ENCODE measurements at regions not wholly inside any gene's neighbourhood (a gene's known extent, or its start where the extent isn't known, plus 50 kb on each side); places are given as distances from the start of the nearest gene placed in this dataset.

DNA sequence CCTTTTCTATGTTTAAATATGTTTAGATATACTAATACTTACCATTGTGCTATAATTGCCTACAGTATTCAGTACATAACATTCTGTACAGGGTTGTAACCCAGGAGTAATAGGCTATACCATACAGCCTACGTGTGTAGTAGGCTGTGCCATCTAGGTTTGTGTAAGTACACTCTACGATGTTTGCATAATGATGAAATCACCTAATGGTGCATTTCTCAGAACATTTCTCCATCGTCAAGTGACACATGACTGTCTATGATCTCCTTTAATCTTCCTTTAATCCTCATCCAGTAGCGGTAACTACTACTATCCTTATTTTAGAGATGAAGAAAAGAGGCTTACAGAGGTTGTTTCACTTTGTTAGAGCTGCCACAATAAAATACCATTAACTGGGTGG lies 369.2 kb downstream of the PLK2 start:
- no peak for DNase-seq

DNA sequence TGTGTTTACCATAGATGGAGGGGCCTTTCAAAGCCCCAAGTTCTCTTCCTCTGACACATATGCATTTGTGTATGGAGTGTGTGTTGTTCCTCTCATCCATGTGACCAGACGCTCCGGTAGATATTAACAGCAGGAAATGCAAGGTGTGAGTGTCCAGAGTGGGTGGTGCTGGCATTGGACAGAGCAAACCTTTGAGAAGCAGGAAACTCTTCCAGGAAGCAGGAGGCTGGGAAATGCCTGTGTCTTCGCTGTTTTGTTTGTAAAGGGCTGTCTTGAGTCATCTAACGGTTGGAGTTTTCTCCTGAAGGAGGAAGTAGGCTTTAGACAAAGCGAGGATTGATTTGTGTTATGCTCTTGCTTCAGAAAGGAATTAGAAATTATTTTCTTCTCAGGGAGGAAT lies 370.9 kb downstream of the PLK2 start:
- DNase-seq = no peak

DNA sequence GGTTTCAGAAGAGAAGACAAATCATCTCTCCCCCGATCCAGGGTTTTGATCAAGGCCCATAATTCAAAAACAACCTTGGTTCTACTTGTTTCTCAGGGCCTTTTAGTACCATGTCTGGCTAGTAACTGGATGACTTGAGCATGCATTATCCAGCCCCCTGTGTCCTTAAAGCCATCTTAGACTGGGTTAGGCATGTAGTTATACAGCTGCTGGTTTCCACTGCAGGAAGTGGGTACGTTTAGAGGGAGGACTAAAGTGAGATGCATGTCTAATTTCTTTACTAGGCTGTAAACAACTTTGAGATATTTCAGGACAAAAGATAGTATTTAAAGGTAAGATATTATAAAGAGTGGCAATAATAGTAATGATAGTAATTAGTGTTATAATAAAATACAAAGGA lies 372.0 kb downstream of the PLK2 start:
- DNase-seq = no peak

DNA sequence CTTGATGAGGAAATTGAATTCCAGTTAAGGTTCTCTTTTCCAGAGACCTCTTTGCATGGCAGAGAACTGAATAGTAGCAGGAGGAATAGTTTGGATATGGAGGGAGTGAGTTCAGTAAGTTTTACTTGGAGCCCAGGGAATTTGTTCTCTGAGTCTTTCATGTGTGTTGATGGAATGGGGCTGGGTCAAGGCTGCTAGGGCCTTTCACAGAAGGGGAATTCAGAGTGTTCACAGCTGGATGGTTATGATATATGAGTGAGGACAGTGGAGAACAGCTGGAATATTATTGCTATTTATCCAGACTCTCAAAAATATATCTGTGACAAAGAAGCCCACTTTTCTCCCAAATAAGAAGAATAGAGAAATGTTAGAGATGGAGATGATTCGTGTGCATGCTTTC lies 372.8 kb downstream of the PLK2 start:
- DNase-seq = no peak

DNA sequence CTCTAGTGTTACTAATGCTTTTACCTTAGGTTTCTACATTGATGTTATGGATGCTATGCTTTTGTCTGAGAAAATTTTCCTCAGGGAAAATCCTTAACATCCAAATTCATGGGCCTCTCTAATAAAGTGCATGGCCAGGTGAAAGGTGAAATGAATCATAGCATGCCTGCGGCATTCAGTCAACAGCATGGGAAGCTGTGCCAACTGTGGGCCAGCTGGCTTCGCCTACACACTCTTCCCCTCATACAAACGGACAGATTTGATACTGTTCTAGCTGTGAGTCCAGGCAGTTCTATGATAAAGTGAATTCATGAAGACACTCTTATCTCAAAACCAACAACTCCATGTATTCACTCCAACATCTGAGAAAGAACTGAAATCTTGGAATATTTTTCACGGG lies 374.1 kb downstream of the PLK2 start:
- DNase-seq = no peak

DNA sequence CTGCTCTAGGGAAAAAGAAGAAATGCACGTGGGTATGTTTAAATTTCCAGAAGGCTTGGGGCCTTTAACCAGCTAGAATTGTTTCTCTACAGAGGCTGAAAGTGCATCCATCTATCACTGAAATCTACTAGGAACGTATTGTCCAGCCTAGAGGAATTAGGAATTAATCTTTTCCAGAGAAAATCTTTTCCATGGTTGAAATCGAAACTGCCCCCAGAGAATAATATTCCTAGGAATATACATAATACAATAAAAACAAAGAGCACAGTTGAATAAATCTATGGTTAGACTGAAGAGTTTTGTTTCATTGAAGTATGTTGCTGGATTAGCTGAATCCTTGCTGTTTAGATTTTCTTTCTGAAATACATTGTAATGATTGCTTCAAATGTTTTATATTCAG lies 378.5 kb downstream of the PLK2 start:
- DNase-seq = no peak

DNA sequence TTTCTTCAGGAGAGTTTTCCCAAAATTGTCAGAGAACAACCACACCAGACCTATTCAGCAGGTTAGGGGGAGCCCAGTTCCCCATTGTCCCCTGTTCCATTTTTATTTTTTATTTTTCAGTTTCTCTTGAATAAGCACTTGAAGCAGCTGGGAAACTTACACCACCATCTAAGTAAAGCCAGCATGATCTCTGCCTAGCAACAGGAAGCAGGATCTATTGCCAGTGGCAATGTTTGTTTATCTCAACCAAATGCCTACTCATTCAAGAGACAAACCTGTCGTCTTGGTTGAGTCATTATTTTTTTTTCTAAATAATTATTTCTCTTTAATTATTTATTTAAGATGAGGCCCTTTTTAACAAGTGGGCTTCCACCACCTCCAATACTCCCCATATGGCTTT lies 379.3 kb downstream of the PLK2 start:
- DNase-seq = no peak

DNA sequence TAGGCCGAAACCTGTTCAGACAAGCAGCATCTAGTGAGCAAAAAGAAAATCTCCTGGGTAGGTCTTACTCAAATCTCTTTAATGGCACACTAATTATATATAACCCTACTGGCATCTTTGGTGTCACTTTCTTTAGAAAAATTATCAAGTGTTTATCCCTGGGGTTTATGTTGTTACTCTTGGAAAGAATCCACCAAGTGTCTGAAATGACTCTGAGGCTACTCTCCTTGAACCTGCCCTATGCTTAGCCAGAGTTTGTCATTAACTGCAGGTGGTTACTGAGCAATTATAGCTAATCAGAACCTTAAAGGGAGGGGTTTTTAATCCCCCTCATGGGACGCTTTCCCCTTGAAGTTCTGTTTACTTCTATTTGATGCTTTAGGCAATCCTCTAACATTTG lies 381.9 kb downstream of the PLK2 start:
- no peak for DNase-seq

DNA sequence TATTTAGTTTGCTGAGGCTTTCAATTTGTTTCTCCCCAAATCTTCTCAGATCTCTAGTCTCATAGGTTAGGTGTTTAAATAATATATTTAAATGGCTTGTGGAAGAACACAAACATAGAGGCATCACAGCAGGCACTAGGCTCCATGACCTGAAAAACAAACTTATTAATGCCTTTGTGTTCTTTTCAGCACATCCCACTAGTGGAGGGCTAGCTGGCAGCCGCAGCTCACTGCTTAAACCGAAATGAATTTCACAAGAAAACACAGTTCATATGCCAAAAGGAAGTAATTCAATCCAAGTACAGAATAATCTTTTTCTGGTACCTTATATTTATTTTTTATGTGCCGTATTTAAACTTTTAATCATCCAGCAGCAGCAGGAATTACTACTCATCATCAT lies 382.5 kb downstream of the PLK2 start:
- no peak for DNase-seq

DNA sequence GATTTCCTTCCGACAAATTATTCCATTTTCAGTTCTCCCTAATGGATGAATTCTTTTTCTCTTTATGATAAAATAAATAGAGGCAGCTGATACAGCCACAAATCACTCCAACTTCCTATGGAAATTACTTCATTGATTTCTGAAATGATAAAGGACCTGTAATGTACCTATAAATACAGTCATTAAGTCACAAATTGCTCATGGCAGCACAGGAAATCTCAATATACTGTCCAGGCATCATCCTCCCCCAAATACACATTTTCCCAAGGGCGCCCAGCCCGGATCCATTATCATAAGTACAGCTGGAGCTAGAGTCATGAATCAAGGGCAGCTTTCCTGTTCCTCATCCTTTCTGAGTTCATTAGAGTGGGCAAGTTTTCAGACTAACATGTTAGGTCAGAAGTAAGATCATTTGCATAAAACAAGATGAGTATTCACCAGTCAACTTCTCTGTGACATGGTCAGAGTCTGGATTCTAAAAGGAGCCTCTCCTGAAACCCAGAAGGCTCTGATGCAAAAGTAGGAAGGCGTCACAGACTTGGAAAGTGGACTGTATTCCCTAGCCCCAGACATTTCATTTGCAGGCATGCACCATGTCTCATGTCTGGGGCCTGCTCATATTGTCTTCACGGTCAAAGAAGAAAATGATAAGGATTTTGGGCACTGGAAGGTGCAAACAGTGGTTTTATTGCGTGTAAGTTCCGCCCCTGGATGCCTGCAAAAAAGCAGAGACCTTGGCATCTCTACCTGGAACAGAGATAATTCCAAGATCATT lies 383.2 kb downstream of the PLK2 start:
- no peak for DNase-seq

DNA sequence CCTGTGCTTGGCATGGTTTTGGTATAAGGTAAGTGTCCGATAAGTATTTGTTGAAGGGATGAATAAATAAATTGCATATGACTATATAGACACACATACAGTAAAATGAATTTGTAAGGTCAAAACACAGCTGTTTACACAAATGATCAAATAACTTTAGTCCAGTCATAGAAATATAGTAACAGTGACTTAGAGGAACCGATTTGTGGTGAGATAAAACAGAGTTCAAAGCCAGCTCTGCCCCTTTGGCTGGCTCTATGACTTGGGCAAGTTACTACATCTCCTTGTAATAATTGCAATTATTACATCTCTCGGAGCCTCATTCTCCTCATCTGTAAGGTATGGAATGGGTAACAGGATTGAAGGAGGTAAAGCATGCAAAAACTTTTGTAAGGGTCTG lies 384.0 kb downstream of the PLK2 start:
- DNase-seq = no peak

DNA sequence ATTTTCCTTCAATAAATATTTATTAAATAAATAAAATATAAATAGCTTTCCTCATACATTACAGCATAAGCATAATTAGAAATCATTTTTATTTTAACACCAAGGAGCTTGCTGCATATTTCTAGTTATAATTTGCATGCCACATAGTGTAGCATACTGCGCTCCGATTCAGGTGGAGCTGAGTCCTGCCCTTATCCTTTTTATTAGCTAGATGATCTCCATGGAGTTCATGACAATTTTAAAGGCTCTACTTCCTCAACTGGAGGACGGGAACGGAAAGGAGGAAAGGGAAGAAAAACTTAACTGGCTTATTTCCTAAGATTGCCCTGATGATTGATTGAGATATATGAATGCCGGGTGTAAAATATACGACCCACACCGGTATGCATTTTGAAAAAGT lies 385.2 kb downstream of the PLK2 start:
- DNase-seq = no peak

DNA sequence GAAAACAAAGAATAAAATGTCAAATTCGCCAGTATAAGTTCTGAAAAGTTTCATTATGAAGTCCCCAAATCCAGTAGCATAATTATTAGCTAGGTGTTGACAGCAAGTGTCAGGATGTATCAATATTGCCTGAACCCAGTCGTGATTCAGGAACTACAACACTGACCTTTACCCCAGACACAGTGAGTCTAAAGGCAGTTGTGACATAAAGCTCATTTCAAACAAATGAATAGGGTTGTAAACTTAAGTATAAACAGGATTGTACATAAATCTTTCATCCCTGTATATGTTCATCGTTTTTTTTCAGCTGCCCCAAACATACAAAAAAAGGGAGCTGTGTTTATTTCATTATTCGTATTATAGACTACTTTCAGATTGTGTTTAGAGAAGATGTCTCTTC lies 385.7 kb downstream of the PLK2 start:
- DNase-seq = no peak

DNA sequence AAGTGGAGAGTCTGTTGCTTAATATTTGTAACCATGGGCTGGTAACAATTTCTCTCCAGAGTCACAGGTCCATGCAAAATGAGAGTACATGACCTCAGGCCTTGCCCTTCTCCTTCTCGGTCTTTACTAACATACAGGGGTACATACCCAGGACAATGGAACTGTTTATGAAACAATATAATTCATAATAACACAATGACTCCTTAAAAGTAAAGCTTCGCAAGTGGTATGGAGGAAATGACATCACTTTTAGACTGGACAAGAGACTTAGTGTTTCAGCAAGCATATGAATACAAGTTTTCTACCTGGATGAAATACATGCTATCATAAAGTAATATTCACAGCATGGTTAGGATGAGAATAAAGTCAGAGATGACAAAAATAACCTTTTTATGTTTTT lies 386.6 kb downstream of the PLK2 start:
- DNase-seq = no peak

DNA sequence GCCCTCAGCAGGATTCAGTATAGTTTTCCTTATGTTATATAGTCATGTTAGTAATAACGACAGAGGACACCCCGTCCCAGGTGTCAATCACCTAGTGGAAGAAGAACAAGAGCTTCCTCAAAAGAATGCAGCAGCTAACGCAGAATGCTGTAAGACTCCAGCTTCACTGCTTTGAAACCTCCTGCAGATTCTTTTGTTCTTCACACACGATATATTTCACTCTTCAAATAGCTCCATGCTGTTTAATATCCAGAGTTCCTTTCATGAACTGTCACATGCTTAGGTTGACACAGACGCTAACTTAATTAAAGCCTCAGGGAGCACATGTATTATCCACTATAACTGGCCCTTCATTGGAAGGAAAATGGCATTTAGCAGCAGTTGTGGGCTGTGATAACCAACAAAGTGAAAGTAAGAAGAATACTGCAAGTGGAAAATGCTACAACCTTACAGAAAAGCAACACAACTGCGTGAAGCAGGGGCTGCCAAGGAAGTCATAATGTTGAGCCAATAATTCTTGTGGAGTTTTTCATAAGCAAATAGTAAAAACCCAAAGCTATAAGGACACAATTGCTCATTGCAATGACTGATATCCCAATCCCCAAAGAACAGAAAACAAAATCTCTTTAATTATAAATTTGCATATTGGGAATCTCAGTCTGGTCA lies 387.5 kb downstream of the PLK2 start:
- DNase-seq = no peak

DNA sequence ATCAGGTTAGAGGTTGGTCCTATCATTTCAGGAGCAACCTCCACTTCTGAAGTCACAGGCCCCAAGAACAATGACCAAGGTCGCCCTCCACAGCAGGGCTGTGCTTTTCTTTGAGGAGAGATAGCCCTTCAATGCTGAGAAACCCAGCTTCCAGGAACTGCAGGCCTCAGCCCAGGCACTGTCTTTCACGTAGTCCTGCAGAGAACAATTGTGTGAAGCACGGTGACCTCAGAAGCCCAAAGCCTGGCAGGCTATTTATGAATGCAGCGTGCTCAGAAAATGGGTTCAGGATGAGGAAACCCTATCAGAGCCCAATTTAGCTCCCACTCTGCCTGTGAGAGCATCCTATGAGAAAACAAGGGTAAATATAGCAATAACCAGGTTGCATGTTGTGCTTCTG lies 388.3 kb downstream of the PLK2 start:
- no peak for DNase-seq

DNA sequence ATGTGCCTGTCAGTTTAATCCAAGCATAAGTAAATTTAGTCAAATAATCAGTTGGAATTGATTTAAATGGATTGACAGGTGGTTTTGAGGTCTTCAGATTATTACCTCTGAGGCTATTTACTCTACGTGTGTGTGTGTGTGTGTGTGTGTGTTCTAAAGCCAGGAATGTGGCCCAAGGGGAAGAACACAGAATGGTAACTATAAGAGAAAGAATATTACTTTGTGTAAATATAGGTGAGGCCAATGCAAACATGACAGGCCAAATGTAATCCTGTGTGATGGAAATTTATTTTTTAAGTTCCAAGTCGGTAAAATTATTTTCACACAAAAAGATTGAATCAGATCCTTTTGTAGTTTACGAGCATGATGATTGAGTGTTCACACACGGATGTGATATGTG lies 390.0 kb downstream of the PLK2 start:
- DNase-seq = no peak

DNA sequence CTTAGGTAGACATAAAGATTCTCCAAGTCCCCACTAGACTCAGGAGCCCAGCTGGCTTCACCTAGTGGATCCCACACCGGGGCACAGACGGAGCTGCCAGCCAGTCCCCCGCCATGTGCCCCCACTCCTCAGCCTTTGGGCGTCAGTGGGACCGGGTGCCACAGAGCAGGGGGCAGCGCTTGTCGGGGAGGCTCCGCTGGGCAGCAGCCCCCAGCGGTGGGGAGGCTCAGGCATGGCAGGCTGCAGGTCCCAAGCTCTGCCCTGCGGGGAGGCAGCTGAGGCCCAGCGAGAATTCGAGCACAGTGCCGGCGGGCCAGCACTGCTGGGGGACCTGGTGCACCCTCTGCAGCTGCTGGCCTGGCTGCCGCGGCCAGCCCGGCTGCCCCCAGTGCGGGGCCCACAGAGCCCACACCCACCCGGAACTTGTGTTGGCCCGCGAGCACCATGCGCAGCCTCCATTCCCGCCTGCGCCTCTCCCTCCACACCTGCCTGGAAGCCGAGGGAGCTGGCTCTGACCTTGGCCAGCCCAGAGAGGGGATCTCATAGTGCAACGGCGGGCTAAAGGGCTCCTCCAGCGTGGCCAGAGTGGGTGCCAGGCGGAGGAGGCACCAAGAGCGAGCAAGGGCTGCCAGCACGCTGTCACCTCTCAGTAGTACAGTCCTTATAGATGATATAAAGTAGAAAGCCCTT lies 390.7 kb downstream of the PLK2 start:
- no peak for DNase-seq

DNA sequence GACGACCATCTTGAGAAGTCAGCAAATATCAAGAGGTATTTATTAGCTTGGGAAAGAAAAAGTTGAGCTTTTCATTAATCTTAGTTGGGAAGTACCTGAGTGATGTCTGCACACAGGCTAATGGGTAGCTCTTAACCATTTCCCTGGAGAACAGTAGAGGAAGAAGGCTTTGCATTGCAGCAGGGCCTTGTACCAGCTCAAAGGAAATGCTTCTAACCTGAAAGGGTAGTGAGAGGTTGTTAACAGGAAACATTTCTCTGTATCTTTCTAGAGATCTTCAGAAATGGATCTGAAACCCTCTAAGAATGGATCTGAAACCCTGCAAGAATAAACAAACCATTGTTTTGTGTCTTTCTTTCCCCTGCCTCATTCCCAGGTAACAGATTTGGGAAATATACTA lies 393.3 kb downstream of the PLK2 start:
- DNase-seq = no peak

DNA sequence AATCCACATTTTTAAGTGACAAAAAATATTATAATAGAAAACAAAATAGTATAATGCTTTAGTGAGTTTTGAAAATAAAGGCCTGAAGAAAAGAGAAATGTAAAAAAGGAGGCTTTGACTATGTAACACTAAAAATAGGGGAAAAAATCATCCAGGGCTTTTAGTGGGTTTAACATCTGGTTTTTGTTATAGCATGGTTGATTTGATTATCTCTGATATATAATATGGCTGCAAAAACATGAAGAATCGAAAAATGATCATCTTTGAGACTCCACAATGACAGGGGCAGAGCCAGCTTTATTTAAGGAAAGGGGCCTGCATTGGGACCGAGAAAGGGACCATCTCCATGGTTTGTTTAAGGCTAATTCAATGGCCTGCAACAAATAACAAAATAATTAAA lies 393.8 kb downstream of the PLK2 start:
- no peak for DNase-seq

DNA sequence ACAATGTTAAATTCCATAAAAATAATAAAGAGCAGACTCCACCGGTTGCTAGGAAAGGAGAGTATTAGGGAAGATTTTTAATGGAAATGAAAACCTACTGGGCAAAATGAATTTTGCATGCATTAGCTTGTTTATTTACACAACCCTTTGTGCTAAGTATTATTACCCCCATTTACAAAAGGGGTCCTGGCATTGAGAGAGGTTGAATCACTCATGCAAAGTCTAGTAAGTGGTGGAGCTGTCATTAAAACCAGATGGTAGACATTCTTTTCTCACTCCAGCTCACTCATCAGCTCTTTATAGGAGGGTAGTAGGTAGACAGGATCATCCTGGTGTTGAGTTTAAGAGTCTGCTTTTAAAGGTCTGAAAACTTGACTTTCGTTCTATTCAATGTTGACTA lies 395.1 kb downstream of the PLK2 start:
- no peak for DNase-seq

DNA sequence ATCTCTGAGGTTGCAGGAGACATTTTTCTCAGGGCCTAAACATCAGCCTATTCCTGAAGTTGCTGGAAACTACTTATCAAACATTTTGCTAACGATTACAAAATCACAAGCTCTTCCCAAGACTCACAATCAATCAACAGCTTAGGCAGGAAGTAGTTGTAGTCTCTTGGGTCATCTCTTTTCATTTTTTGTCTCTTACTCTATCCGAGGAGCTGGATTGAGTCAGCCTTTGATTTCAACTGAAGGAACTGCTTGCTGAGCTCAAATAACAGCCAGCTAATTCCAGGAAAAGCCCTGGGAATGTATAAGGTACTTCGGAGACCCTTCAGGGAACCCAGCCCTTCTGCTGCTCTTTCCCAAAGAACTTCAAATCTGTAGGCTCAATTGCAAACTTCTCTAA lies 398.9 kb downstream of the PLK2 start:
- no peak for DNase-seq

DNA sequence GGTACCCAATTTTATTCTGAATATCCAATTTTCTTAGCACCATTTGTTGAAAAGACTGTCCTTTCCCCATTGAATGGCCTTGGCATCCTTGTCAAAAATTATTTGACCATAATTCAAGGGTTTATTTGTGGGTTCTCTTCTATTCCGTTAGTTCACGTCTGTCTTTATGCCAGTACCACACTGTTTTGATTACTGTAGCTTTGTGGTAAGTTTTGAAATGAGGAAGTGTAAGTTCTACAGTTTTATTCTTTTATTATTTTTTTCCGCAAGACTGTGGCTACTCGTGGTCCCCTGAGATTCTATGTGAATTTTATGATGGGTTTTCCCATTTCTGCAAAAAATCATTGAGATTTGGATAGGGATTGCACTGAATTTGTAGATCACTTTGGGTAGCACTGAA lies 402.6 kb downstream of the PLK2 start:
- DNase-seq = no peak

DNA sequence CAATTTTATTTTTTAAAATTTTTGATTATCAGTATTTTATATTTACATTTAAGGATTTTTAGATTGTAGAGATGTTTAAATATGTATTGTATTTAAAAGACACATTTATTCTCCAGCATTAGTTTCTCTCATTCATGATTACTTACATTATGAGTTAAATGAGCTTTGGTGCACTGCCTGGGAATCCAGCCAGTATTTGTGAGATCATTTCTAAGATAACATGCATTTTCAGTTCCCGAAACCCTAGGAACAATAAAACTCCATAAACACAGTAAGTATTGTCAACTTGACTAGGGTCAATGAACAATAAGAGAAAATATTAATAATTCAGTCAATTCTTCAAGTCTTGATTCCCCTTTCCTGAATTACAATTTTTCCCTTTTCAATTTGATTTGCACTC lies 403.3 kb downstream of the PLK2 start:
- DNase-seq = no peak

DNA sequence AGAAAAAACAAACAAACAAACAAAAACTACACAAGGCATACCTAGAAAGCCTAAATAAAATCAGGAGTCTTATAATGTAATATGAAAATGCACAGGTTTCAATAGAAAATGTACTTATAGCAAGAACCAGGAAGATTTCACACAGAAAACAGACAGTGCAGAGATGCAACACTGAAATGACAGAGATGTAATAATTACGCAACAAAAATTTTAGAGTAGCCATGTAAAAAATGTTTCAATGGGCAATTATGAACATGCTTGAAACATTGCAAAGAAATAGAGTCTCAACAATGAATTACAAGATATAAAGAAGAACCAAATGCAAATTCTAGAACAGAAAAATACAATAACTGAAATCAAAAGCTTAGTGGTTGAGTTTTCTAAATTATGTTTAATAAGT lies 405.9 kb downstream of the PLK2 start:
- DNase-seq = no peak
